Fibroblast of peridontal ligament (primary cell): ENCODE measurements at regions not wholly inside any gene's neighbourhood (a gene's known extent, or its start where the extent isn't known, plus 50 kb on each side); places are given as distances from the start of the nearest gene placed in this dataset.

Experiments used
- DNase-seq: peaks from one replicate; pipeline ENCODE4 v3.0.0-alpha.2; 2010; ENCODE audit errors: extremely low read depth

DNA sequence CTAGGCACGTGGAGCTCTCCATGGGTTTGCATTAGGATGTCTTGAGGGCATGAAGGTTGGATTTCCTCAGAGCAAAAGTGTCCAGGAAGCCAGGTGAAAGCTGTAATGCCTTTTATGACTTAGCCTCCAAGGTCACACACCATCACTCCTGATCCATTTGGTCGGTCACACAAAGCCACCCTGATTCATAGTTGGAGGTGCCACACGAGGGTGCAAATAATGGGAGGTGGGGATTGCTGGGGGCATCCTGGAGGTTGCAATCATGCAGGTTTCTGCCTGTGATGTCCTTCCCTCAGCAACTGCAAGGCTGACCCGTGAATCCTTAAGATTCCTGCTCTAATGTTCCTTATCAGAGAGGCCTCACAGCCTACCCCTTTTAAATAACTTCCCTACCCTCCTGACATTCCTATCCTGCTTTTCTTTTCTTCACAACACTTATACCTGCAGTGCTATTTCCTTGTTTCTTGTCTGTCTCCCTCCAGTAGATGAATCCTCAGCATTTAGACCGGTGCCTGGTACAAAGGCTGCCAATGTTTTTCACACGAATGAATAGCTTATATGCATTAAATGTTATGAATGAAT is 97.1 kb downstream of the LIPG start:
- DNase-seq = no peak

DNA sequence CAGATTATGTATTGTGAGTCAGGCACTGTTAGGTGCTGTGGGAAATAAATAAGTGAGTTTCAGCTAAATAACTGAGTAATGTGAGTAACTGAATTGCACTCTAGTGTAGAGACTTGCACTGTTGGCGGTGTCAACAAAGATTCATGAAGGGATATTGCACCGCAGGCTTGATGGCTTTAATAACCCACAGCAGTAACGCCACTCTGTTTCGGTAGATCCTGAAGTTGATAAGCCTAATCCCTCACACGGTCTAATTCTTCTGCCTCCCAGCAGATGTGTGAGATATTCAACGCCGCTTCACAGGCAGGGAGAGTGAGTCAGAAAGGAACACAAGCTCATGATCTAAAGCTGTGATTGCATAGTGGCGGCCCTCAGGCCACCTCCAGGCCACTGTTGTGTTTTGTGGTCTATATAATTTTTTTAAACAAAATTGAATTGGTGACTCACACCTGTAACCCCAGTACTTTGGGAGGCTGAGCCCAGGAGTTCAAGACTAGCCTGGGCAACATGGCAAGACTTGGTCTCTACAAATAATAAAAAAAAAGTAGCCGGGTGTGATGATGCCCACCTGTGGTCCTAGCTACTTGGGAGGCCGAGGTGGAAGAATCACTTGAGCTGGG is 94.3 kb downstream of the LIPG start:
- DNase-seq = no peak

- no peak for DNase-seq
Measured at GRCh38 chr18:49655266-49656072, 93.6 kb downstream of the LIPG start.

DNA sequence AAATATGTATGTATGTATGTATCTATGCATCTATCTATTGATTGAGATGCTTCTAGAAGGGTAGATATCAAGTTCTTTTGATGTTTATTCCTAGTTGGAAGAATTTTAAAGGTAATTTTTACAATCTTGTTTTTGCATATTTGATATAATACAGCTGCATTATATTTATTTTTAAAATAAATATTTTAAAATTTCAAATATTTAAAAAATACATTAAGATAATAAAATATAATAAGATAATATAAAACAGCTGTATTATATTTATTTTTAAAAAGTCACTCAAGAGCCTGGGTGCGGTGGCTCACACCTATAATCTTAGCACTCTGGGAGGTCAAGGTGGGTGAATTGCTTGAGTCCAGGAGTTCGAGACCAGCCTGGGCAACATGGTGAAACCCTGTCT is 92.5 kb downstream of the LIPG start:
- no peak for DNase-seq

DNA sequence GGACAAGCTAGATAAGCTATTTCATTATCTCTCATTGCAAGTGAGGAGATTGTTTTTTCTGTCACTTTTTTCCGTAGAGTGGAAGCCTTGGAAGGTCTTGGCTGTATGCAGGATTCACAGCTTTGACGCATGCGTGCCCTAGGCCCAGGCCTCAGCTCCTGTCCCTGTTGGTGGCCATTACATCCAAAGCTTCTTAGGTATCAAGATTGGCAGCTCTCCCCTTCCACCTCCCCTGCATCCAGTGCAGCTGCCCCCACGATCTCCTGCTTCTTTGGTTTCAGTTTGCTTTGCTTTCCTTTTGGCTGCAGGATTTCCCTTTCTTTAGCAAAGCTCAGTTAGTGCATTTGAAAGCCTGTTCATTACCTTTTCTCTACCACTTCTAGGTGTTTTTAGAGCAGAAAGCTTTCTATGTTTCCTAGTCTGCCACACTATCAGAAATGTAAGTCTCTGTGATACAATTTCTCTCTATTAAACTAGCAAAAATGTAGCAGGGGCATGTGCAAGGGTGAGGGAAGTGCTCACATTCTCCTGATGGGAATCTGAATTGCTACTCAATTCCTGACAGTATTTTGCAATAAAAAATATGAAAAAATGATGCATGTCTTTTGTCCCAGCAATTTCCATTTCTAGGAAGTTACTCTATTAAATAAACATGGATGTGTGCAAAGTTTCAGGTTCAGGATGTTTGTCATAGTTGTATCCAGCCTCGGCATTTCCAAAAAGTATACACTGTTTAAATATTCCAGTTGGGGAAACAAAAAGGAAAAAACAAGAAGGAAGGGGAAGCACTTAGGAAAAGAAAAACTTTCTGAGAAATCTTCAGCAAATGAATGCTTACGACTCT is 91.2 kb downstream of the LIPG start:
- DNase-seq = no peak

- no peak for DNase-seq
Measured at GRCh38 chr18:49651033-49651432, 89.2 kb downstream of the LIPG start.

- DNase-seq = no peak
Measured at GRCh38 chr18:49650426-49650891, 88.6 kb downstream of the LIPG start.

GRCh38 chr18:49648811-49649210 is 87.0 kb downstream of the LIPG start:
- no peak for DNase-seq
